ENCODE measurements at regions not wholly inside any gene's neighbourhood (a gene's known extent, or its start where the extent isn't known, plus 50 kb on each side); places are given as distances from the start of the nearest gene placed in this dataset.

DNA sequence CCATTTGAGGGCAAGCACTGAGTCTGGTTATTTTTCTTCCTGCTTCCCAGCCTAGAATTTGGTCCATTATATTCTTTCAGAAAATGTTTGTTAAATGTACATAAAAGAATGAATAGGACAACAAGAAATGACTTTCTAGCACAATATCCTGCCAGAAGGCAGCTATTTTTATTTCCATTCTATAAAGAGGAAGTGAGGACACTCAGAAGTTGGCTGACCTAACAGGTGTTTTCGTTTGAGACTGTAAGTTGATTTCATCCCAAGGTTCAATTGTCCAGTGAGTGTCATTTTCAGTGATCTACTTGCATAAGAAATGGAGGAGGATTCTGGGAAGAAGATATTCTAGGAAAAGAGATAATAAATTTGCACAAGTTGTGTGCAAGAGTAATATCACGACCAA, 191.9 kb upstream of the POU1F1 start:
- TF ChIP-seq, protein P1, sequence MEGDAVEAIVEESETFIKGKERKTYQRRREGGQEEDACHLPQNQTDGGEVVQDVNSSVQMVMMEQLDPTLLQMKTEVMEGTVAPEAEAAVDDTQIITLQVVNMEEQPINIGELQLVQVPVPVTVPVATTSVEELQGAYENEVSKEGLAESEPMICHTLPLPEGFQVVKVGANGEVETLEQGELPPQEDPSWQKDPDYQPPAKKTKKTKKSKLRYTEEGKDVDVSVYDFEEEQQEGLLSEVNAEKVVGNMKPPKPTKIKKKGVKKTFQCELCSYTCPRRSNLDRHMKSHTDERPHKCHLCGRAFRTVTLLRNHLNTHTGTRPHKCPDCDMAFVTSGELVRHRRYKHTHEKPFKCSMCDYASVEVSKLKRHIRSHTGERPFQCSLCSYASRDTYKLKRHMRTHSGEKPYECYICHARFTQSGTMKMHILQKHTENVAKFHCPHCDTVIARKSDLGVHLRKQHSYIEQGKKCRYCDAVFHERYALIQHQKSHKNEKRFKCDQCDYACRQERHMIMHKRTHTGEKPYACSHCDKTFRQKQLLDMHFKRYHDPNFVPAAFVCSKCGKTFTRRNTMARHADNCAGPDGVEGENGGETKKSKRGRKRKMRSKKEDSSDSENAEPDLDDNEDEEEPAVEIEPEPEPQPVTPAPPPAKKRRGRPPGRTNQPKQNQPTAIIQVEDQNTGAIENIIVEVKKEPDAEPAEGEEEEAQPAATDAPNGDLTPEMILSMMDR (IDR thresholded peaks at IDR 0.05), result no peak
- TF ChIP-seq POLR2A (IDR thresholded peaks at IDR 0.05) (no peak), EP300 (IDR thresholded peaks at IDR 0.05) (no peak)
